GM12874 (cell line): ENCODE measurements at regions not wholly inside any gene's neighbourhood (a gene's known extent, or its start where the extent isn't known, plus 50 kb on each side); places are given as distances from the start of the nearest gene placed in this dataset.

Source experiments
- TF ChIP-seq, protein P1 (sequence below): IDR thresholded peaks from 2 replicates; pipeline ENCODE4 v1.5.1; 2011; ENCODE audit warnings: low read depth, mild to moderate bottlenecking, control low read depth, low read length, moderate library complexity; ENCODE audit not compliant: insufficient read depth

DNA sequence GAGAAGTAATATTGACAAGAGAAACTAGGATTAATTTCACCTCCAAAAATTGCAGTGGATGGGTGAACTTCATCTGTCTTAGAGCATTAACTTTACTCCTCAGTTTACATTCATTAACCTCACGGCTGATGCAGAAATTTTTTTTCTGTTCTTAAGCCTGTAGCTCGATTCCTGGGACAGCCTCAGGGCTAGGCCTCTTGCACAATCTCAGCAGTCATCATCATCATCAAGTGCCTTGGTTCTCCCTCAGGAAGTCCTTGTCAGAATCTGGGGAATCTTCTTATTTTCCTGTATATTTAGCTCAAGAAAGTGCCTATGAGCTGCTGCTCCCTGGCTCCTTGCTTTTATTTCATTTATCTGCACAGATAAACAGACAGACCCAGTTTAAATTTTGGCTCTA lies 1272.2 kb upstream of the LRRTM1 start:
- TF ChIP-seq, protein P1, sequence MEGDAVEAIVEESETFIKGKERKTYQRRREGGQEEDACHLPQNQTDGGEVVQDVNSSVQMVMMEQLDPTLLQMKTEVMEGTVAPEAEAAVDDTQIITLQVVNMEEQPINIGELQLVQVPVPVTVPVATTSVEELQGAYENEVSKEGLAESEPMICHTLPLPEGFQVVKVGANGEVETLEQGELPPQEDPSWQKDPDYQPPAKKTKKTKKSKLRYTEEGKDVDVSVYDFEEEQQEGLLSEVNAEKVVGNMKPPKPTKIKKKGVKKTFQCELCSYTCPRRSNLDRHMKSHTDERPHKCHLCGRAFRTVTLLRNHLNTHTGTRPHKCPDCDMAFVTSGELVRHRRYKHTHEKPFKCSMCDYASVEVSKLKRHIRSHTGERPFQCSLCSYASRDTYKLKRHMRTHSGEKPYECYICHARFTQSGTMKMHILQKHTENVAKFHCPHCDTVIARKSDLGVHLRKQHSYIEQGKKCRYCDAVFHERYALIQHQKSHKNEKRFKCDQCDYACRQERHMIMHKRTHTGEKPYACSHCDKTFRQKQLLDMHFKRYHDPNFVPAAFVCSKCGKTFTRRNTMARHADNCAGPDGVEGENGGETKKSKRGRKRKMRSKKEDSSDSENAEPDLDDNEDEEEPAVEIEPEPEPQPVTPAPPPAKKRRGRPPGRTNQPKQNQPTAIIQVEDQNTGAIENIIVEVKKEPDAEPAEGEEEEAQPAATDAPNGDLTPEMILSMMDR = no peak

DNA sequence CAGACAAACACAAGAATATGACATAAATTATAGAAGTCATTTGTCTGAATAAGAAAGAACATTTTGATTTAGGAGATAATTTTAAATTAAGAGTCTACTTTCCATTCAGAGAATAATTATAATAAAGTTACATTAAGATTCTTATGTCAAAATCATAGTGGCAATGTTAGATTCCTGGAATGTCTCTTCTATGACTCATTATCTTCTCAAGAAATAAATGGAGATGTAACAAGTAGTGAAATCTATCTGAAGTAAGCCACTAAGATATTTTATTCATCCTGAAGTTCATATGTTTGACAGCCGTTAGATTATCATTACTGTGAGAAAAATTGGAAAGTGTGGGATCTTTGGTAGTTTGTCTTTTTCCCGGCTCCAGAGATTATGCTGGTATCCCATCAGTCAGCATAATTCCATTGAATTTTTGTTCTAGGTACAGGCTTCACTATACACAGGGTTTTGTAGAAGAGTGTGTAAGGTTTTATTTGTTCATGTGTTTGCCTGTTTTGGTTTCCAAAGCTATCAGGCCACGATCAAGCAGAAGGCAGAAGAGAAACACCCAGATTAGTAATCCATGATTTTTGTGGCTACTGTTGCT lies 1246.6 kb upstream of the LRRTM1 start:
- TF ChIP-seq, protein P1 = no peak

DNA sequence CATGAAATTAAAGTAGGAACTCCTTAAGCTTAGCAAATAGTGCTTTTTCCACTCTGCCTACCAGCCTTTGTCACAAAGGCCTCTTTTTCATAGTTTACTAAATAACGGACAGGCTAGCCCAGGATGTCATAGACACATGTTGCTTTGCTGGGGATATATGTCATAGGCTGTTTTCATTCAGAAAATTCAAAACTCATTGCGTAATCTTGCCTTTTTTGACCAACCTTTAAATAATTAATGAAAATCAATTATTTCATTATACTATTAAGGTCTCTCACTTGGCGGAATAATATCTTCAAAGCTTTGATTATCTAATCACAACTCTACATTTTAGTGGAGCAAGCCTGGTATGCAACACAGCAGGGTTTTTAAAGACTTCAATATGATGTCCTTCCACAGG lies 1245.7 kb upstream of the LRRTM1 start:
- TF ChIP-seq, protein P1 = no peak

DNA sequence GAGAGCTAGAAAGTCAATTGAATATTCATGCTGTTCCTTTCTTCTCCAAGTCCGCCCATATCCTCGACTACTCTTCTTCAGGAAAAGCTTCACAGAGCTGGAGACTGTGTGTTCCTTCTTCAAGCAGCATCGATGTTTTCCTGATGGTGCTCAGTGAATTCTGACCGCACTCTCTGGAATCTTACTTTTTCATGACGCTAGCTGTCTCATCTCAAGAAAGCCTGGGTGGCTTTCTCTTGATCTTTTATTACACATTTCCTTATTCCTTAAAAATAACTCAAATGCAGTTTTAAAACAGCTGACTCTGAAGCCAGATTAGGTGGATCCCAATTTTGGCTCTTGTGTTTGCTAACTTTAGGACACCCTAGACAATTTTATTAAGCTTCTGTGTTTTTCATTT lies 1245.1 kb upstream of the LRRTM1 start:
- TF ChIP-seq, protein P1 = no peak

DNA sequence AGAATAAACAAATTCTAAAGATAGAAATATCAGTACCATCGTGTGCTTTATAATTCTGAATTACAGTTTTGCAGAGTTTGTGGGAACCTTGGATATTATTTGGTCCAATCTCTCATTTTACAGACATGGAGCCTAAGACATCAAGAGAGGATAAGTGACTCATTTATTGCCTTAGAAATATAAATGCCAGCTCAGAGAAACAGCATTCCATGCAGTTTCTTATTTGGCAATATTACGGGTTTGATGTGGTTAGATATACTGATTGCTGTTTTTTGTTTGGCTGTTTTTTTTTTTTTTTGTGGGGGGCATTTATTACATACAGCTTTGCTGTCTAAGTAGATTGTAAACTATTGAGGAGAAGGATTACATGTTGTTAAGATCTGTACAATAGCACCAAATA lies 1241.1 kb upstream of the LRRTM1 start:
- TF ChIP-seq, protein P1 = no peak

DNA sequence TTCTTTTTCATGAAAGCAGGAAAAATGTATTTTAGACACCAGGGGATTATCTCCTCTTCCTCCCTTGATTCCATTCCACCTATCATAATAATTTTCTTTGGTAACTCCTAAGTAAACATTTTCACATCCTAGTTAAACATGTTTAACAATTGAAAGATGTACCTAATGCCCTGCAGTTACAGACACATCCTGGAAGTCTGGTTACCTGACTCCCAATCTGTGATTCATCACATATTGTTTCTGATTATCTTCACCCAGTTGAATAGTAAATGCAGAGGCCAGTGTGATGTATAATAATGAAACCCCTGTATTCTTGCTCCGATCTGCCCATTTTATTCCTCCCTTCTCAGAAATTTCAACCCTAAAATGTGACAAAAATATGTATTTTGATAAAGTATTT lies 1237.6 kb upstream of the LRRTM1 start:
- TF ChIP-seq, protein P1 = no peak

DNA sequence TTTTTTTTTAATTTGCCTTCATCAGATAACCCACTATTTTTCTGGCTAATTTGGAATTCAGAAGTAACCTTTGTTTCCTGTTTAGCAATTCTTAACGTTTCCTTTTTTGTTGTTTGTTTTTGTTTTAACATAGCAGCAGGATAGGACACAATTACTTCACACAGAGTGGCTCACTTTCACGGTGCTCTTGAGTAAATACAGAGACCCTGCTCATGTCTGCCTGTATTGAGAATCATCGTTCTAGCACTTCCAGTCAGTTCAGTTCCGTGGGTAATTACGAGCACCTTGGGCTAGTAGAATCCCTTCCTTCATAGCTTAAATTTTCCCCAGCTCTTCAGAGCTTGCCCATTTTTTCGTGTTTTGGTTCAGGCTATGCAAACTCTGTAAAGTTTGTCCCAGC lies 1225.4 kb upstream of the LRRTM1 start:
- TF ChIP-seq, protein P1 = no peak
